GM11168 (cell line): ENCODE measurements at regions not wholly inside any gene's neighbourhood (a gene's known extent, or its start where the extent isn't known, plus 50 kb on each side); places are given as distances from the start of the nearest gene placed in this dataset.

Source experiments
- in situ Hi-C: fragments of 300-500 bp; cut with MboI; formaldehyde crosslinking; loops from one replicate; pipeline ENCODE4 v1.12.0; 2022; ENCODE audit warnings: low sequenced_read_pairs; ENCODE audit not compliant: unreplicated experiment

DNA sequence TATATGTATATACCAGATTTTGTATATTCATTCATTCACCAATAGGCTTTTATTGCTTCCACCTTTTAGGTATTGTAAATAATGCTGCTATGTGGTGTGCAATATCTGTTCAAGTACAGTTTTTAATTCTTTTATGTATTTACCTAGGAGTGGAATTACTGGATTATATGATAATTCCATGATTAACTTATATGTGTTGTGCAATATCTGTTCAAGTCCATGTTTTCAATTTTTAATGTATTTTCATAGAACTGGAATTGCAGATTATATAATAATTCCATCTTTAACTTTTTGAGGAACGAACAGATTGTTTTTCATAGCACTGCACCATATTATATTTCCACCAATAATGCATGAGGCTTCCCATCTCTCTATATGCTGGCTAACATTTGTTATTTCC, 50.6 kb upstream of the L3MBTL4 start:
- in situ Hi-C loops: no loop called here

DNA sequence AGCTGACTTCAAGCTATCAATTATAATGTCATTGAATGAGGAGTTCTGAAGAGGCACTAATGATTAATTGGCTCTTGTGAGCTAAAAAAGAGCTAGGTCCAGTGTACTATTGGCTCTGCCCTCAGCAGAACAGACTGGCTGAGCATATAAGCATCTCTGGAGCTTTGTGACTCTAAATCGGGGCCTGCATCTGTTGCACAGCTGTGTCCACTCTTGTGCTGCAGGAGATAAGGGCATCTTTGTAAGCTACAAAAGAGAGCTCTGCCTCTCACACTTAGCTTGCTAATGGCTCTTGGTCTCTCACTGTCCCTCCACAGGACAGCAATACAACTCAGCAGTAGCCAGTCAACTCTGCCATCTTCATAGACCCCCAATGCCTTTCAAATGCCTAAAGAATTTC, 61.5 kb upstream of the L3MBTL4 start:
- in situ Hi-C loops: no loop called here

DNA sequence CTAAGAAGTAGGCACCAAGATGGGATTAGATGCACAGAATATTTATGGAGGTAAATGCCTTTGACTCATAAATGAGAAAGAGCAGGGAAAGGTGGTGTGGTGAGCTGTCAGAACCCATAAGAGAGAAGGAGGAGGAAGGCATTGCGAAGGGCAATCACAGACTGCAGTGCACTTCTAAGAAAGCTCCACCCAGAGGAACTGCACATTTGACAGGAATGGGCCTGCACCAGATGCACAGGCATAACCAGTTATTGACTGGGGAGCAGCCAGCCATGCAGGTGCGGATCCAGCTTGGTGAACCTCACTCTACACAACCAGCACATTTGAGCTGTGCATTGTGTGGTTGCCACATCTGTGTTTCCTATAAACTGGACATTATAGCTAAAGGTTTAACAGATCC, 62.2 kb upstream of the L3MBTL4 start:
- in situ Hi-C loops: no loop called here

DNA sequence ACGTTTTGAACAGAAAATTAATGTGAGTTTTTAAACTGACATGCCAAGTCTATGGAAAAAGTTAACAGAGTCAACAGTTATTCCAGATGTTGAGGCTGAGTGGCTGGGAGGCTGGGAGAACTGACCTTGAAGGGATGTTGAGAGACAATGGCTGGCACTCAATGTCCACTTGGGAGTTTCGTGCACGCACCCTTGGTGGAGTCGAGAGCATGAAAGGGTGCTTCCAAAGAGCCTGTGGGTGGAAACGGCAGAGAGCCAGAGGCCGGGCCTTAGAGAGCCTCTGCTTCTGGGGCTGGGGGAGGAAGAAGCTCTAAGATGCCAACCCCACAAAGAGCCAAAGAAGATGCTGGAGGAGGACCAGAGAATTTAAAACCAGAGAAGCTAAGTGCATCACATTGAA, 63.4 kb upstream of the L3MBTL4 start:
- in situ Hi-C loops: no loop called here

DNA sequence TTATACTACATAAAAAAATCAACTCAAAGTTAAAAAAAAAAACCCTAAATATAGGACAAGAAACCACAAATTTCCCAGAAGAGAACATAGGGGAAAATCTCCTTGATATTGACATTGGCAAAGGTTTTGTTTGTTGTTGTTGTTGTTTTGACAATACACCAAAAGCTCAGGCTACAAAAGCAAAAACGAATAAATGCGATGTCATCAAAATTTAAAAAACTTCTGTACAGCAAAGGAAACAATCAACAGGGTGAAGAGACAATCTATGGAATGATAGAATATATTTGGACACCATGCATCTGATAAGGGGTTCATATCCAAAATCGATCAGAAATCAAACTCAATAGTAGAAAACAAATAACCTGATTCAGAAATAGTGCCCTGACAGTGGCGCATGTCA, 65.0 kb upstream of the L3MBTL4 start:
- in situ Hi-C loops: no loop called here

DNA sequence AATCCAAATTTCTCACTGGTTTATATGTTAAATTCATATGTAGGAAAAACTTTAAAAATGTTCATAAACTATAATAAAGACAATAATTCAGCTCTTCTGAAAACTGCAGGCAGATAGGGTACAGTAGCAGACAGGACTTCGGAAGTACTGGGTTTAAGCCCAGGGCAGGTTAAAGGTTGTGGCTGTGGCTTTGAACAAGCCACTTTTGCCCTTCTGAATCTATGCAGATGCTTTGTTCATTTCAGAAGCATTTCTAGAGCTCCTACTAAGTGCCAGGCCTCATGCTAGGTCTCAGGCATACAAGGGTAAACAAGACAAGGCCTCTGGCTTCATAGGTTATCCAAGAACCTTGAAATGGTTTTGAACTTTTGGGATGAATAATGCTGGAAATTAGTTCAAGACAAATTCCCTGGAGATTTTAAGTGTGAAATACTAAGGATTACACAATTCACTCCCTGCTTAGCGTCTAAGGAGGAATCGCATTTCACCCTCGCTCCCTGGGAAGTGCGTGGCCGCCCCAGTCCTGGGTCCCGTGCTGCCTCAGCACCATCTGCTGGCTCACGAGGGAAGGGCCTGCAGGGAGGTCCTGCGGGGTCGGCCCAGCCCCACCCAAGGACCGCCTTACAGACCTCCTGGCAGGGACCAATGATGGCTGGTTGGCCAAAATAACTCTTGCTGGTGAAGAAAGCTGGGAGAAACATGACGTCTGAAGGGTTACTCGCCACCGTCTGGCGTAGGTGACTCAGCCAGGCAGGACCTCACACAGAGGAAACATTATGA, 67.7 kb upstream of the L3MBTL4 start:
- in situ Hi-C loops: no loop called here

DNA sequence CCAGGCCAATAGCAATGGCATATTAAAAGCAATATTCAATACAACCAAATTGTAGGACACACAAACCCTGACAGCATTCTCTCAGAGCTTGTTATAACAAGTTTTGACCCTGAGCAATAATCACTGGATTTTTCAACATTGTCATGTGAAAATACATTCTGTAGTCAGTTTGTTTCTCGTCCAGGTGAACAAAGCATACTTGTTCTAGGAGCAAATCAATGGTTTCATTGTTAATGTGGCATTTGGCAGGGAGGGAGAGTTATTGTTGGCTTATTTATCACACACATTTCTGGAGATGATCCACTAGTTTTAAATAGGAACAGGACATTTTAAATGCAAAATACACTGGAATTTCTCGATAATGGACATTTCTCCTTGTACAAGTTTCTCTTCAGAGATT, 69.9 kb upstream of the L3MBTL4 start:
- in situ Hi-C loops: no loop called here

DNA sequence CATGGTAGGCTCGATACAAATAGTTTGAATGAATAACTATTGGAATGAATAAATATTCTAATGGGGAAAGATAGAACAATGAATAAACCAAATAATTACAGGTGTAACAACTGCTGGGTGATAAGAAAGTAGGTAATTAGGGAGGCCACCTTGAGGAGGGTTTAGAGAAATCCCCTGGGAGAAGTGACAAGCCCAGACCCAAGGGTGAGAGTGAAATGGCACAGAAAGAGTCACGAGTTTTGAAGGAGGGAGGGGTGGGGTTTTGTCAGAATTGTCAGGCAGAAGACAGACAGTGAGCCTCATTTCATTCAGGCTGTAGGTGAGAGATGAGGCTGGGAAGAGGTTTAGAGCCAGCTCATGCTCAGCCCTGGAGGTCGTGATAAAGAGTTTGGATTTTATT, 71.6 kb upstream of the L3MBTL4 start:
- in situ Hi-C loops: no loop called here

DNA sequence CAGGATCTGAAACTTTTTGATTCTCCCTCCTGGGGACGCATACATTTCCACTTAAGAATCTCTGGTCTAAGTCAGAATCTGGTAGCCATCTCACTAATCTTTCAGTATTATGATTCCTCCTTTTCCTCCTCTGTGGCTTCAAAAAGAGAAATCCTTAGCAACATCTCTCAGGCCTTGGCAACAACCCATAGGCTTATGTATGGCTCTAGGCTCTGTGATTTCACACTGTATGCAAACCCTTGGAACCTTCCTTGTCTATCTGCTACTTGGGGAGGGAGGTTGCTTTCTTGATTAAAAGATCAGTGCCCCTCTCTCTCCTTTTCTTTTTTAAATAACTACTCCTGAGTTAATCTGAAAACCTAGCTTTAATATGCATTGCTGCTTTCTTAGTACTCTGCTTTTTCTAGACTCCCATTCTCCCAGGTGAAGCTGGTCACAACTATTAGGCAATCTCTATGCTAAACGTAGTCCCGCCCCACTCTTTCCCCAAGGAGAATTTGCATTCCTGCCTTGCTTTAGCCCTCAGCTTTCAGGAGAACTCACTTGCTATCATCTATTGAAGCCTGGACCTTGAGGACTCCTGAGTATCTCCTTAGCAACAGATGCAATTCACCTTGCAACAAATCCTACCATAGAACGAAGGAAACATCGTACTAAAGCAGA, 72.2 kb upstream of the L3MBTL4 start:
- in situ Hi-C loops: no loop called here

DNA sequence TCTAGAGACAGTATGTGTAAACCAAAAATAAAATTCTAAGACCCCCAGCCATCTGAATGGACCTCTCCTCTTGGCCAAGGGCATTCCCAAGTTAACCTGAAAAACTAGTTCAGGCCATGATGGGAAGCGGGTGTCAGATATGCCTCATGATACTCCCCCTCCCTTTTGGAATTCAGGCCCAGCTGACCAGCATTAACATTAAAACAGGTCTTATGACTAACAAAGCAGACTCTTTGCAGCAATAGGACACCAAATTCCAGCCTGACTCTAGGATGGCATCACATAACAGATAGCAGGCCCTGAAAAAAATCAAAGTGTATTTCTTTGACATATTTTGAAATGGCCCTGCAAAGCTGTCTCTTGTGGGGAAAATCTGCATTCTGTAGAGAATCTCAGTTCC, 73.3 kb upstream of the L3MBTL4 start:
- in situ Hi-C loops: no loop called here

DNA sequence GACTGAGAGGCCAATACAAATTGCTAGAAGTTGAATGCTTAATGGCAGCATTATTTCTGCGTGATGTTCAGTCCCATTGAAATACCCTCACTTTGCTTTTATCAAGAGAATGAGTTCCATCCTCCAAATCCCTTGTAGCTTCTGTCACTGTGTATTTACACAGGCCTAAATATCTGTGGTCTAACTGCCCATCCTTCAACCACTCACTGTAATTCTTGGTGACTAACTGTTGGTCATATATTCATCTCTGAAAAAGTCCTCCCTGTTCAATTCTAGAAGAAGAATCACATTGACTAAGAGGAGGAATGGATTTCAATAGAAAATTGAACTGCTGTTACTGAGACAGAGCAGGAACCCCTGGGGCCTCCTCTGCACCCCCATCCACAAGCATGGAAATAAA, 74.2 kb upstream of the L3MBTL4 start:
- in situ Hi-C loops: no loop called here

DNA sequence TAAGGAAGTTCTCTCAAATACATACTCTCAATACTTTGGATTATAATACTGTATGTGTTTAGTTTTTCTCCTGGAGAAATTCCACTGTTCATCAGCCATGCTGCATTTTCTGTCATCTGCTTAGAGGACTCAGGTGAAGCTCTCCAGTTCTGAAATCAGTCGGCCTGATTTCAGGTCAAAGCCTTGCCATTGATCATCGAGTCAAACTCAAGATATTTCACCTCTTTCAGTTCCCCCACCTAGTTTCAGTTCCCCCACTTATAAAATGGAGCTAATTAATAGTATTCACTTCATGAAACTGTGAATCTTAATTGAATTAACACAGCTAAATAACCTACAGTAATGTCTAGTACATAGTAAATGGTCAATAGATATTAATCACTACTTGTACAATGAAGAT, 75.3 kb upstream of the L3MBTL4 start:
- in situ Hi-C loops: no loop called here

DNA sequence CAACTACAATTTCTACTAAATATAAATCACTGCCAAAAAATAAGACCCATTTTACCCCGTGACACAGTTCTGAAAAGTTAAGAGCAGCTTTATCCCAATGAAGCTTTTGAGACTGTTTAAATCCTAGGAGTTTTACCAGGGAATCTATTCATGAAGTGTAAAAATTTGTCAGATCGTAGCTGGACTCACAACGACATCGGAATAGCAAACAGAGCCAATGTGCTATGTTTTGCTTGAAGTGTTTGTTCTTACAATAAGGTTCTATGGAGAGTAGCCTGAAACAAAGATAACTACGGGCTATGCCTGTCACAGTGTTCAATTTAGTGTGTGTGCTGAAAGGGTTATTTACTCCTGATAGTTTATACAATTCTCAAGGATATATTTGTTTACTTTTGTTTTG, 78.5 kb upstream of the L3MBTL4 start:
- in situ Hi-C loops: no loop called here

DNA sequence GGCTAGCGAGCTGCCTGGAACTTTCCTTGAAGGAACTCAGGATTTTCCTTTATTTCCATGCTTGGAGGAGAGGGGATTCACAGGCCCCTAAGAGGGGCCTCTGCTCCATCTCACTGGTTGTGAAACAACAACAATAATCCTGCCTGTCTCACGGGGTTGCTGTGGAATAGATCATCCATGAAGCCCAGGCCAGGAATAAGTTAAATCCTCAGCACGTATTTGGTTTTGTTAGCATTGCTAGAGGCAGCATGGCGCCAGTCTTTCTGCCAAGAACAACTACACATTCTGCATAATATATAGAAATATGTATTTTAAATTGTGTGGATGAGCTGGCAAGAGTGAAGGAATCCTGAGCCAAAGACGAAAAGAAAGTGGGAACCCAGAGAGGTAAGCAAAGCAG, 80.8 kb upstream of the L3MBTL4 start:
- in situ Hi-C loops: no loop called here

DNA sequence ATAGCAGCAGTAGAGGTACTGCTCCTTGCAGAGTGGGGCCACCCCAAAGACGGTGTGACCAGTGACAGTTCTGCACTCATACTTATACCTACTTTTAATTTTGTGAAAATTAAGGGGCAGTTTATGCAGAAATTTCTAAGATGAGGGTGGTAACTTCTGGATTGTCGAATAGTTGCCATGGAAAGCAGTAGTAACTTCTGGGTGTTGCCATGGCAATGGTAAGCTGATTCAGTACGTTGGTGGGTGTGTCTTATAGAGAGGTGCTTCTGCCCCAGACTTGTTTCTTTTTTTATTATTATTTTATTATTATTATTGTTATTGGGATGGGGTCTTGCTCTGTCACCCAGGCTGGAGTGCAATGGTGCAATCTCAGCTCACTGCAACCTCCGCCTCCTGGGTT, 82.8 kb upstream of the L3MBTL4 start:
- in situ Hi-C loops: no loop called here

DNA sequence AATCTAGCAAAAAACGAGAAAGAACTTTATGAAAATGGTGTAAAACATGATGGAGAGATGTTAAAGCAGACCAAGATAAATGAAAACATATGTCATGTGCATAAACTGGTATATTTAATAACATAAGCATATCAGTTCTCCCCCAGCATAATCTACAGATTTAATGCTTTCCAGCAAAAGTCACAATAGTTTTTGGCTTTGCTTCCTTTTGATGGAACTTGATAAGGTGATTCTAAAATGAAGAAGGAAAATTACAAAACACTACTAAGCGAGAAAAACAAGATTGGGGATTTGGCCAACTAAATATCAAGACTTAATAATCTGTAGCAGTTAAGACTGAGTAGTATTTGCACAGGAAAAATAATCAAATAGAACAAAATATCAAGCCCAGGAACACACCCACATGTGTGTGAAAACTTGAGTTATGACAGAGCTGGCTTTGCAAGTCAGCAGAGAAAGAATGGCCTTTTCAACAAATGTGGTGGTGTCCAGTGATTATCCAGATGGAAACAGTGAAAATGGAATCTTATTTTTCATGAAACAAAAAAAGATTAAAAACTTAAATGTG, 83.7 kb upstream of the L3MBTL4 start:
- in situ Hi-C loops: no loop called here

DNA sequence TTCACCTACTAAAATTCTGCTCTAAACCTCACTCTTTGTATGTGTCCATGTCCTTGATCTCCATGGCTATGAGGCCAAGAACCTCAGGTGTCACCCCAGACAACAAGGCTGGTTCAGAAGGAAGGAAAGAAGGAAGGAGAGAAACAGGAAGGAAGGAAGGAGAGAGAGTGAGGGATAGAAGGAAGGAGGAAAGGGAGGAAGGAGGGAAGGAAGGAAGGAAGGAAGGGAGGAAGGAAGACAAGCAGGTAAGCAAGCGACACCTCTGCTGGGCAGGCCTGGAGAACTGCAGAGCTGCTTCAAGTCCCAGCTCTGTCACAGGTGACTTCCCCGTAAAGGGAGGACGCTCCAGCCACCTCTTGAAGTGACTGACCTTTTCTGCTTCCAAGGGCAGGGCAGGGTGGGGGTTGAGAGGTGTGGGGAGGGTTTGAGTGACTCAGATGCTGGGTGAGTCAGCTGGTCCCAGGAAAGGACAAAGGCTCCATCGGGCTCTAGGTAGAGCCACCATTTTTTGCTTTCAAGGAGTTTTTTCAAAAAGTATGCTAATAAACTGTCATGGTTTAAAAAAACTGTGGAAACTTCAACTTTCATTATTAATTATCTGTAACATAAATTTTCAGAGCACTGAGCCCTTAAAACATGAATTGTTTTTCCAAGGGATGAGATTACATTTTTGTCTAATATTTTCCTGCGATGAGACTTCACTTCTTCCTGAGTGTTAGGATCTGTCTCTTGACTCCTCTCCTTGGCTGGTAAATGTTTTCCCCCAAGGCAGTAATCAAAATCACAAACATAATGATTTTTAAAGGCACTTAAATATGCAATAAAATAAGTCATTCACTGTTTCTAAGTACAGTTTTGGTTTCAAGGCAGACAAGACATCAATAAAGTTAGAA, 90.1 kb upstream of the L3MBTL4 start:
- in situ Hi-C loops: no loop called here

DNA sequence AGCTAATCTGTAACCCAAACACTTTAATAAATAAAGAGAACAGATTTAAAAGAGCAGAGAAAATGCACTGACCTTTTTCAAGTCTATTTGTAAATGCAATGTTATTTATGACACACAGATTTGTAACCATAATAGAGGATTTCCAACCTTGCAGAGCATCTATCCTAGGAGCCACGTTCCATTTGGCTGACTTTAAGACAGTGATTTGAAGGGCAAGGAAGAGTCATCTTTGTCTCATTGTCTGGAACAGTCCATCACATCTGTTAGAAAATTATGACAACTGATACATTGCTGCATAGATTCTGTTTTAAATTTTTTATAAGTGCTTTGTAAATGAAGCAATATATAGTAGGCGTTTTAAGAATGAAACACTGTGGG, 90.8 kb upstream of the L3MBTL4 start:
- in situ Hi-C loops: no loop called here

DNA sequence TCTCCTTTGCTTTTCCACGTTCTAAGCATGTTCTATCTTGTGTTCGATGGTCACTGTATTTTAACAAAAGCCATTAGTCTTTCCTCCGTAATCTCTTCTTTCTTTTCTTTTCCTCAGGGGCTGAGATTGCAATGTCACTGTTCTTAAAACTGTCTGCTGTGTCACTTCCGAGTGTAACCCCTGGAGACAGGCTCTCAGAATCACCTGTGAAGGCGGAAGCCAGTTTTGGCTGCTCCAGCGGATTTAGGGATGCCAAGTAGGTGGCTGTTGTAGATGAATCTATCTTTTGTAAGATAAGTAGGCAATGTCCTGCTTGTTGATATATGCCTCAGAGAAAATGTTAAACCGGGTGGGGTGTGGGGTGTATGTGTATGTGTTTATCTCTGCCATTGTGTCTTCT, 94.7 kb upstream of the L3MBTL4 start:
- in situ Hi-C loops: no loop called here

DNA sequence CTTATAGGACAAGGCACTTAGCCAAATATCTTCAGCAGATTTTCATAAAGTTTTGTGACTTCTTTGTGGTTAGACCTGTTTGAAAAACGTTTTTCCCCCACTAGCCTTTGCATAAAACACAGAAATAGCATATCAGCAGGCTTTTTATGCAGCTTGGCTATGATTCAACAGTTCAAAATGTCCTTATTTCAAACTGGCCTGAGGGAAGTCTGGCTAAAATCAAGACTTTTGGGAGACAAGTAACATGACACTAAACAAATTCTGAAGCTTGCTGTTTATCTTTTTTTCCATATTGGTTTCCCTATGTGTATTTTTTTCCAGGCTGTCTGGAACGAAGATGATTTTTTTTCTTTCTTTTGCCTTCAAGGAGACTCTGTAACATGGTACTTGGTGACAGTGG, 95.1 kb upstream of the L3MBTL4 start:
- in situ Hi-C loops: loop anchor here (10.0 kb wide), 1 partner anchor 635 kb away; no protein-coding TSS in a partner anchor

DNA sequence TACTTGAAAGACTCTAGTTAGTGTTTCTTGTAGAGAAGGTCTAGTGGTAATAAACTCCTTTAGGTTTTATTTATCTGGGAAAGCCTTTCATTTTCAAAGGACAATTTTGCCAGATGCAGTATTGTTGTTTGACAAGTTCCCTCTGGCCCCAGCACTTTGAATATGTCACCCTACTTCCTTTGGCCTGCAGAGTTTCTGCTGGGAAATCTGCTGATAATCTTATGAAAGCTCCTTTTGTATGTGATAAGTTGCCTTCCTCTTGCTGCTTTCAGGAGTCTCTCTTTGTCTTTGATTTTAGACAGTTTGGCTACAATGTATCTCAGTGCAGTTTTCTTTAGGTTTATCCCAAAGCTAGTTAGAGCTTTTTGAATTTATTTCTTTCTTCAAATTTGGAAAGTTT, 106.2 kb upstream of the L3MBTL4 start:
- in situ Hi-C loops: no loop called here
